Activated CD4-positive, alpha-beta T cell treated with anti-CD3 and anti-CD28 coated beads, Interleukin-2, amount 10 ng/mL, durations not matched to agents 7 days and 5 days (primary cell): ENCODE measurements at regions not wholly inside any gene's neighbourhood (a gene's known extent, or its start where the extent isn't known, plus 50 kb on each side); places are given as distances from the start of the nearest gene placed in this dataset.
"Not testable (repeated sequence)": the region's sequence is repeated elsewhere in the genome, so short reads cannot be mapped to it uniquely, and the experiment has no call there.

ENCODE experiments used
- CTCF ChIA-PET: fragments of 350-600 bp; sonication (Branson Sonifier 250); formaldehyde crosslinking; loops from one replicate; lab custom pipeline; 2021; ENCODE audit warnings: antibody characterized with exemption; lab: Charles Lee
- POLR2A ChIA-PET: fragments of 350-600 bp; sonication (Branson Sonifier 250); formaldehyde crosslinking; loops from one replicate; lab custom pipeline; 2021; ENCODE audit warnings: antibody characterized with exemption; lab: Charles Lee
- DNase-seq: peaks from one replicate; pipeline ENCODE4 v3.0.0-alpha.2; 2020
- H3K27ac Mint-ChIP-seq: one replicate; pipeline ENCODE4 v1.8.0; 2021; ENCODE audit warnings: mild to moderate bottlenecking, moderate library complexity, mixed read lengths
- H3K27me3 Mint-ChIP-seq: one replicate; pipeline ENCODE4 v1.8.0; 2021; ENCODE audit warnings: mixed read lengths
- H3K36me3 Mint-ChIP-seq: one replicate; pipeline ENCODE4 v1.8.0; 2021; ENCODE audit warnings: low read depth, mixed read lengths
- H3K4me1 Mint-ChIP-seq: one replicate; pipeline ENCODE4 v1.8.0; 2021; ENCODE audit warnings: mixed read lengths
- H3K4me3 Mint-ChIP-seq: one replicate; pipeline ENCODE4 v1.8.0; 2021; ENCODE audit warnings: mild to moderate bottlenecking, moderate library complexity, mixed read lengths
- H3K9me3 Mint-ChIP-seq: one replicate; pipeline ENCODE4 v1.8.0; 2021; ENCODE audit warnings: mixed read lengths

GRCh38 chr18:10175333-10175732 is 261.5 kb downstream of the VAPA start:
- POLR2A ChIA-PET, CTCF ChIA-PET: not testable (repeated sequence)

GRCh38 chr18:10179326-10179725 is 265.5 kb downstream of the VAPA start:
- CTCF ChIA-PET, POLR2A ChIA-PET: not testable (repeated sequence)
- H3K36me3 Mint-ChIP-seq = peaks cover 38% of the 10 kb centered on the region

More at GRCh38 chr18:10175333-10175732, 261.5 kb downstream of the VAPA start:
- peaks cover 23% of the 10 kb centered on the region for H3K9me3 Mint-ChIP-seq
- H3K27me3 Mint-ChIP-seq = peaks cover 35% of the 10 kb centered on the region
- H3K4me1 Mint-ChIP-seq = peaks cover 26% of the 10 kb centered on the region
- H3K27ac Mint-ChIP-seq, DNase-seq, H3K4me3 Mint-ChIP-seq: not testable (repeated sequence)
- H3K36me3 Mint-ChIP-seq = peaks cover 26% of the 10 kb centered on the region

GRCh38 chr18:10182009-10182624 is 268.3 kb downstream of the VAPA start:
- ChIA-PET POLR2A (no interaction called here), CTCF (no interaction called here)
- DNase-seq = no peak
- Mint-ChIP-seq H3K27me3 (peaks cover 15% of the 10 kb centered on the region), H3K36me3 (peaks cover 38% of the 10 kb centered on the region), H3K4me3 (no peak overlapping the region), H3K4me1 (peaks cover 32% of the 10 kb centered on the region), H3K9me3 (peaks cover 37% of the 10 kb centered on the region), H3K27ac (no peak overlapping the region)

More at GRCh38 chr18:10179326-10179725, 265.5 kb downstream of the VAPA start:
- peak; percentile 45 for DNase-seq
- Mint-ChIP-seq H3K4me1 (peaks cover 32% of the 10 kb centered on the region), H3K27me3 (peaks cover 27% of the 10 kb centered on the region), H3K9me3 (peaks cover 39% of the 10 kb centered on the region), H3K27ac (peak overlapping the region; percentile 84), H3K4me3 (peak overlapping the region; percentile 11)

- DNase-seq = no peak
- Mint-ChIP-seq H3K9me3 (peaks cover 28% of the 10 kb centered on the region), H3K27ac (no peak overlapping the region), H3K4me3 (no peak overlapping the region), H3K27me3 (peaks cover 10% of the 10 kb centered on the region), H3K36me3 (peaks cover 18% of the 10 kb centered on the region), H3K4me1 (peaks cover 12% of the 10 kb centered on the region)
- ChIA-PET POLR2A (no interaction called here), CTCF (no interaction called here)
These were observed 269.7 kb upstream of the APCDD1 start for GRCh38 chr18:10184776-10185175.

GRCh38 chr18:10188971-10189810 is 265.2 kb upstream of the APCDD1 start:
- H3K4me3 Mint-ChIP-seq = no peak overlapping the region
- H3K27ac Mint-ChIP-seq = no peak overlapping the region
- CTCF ChIA-PET = no interaction called here

GRCh38 chr18:10190564-10190963 is 263.9 kb upstream of the APCDD1 start:
- Mint-ChIP-seq H3K9me3 (peaks cover 5% of the 10 kb centered on the region), H3K27me3 (peaks cover 3% of the 10 kb centered on the region), H3K36me3 (no peaks in the 10 kb centered on the region), H3K4me3 (no peak overlapping the region), H3K4me1 (no peaks in the 10 kb centered on the region), H3K27ac (no peak overlapping the region)
- POLR2A ChIA-PET = interaction anchor here (0.6 kb wide), 1 partner anchor 9 kb away, joined by 3 read pairs; no protein-coding TSS in a partner anchor
- DNase-seq = no peak
- CTCF ChIA-PET = no interaction called here

More at GRCh38 chr18:10188971-10189810, 265.2 kb upstream of the APCDD1 start:
- no peak for DNase-seq
- H3K4me1 Mint-ChIP-seq = no peaks in the 10 kb centered on the region
- peaks cover 5% of the 10 kb centered on the region for H3K9me3 Mint-ChIP-seq
- POLR2A ChIA-PET = no interaction called here
- H3K36me3 Mint-ChIP-seq = no peaks in the 10 kb centered on the region
- peaks cover 10% of the 10 kb centered on the region for H3K27me3 Mint-ChIP-seq

- ChIA-PET CTCF (no interaction called here), POLR2A (no interaction called here)
- no peak overlapping the region for H3K4me3 Mint-ChIP-seq
- no peaks in the 10 kb centered on the region for H3K9me3 Mint-ChIP-seq
- H3K4me1 Mint-ChIP-seq = no peaks in the 10 kb centered on the region
- no peaks in the 10 kb centered on the region for H3K27me3 Mint-ChIP-seq
- H3K27ac Mint-ChIP-seq = no peak overlapping the region
- H3K36me3 Mint-ChIP-seq = no peaks in the 10 kb centered on the region
- no peak for DNase-seq
These were observed 261.0 kb upstream of the APCDD1 start for GRCh38 chr18:10193444-10193843.

GRCh38 chr18:10194592-10194991 is 259.8 kb upstream of the APCDD1 start:
- Mint-ChIP-seq H3K4me1 (no peaks in the 10 kb centered on the region), H3K27me3 (no peaks in the 10 kb centered on the region), H3K36me3 (no peaks in the 10 kb centered on the region), H3K9me3 (no peaks in the 10 kb centered on the region), H3K27ac (no peak overlapping the region), H3K4me3 (no peak overlapping the region)
- ChIA-PET POLR2A (no interaction called here), CTCF (no interaction called here)
- no peak for DNase-seq

- Mint-ChIP-seq H3K27me3 (no peaks in the 10 kb centered on the region), H3K4me3 (no peak overlapping the region), H3K27ac (no peak overlapping the region), H3K9me3 (no peaks in the 10 kb centered on the region), H3K36me3 (no peaks in the 10 kb centered on the region), H3K4me1 (no peaks in the 10 kb centered on the region)
- POLR2A ChIA-PET = no interaction called here
- no peak for DNase-seq
- CTCF ChIA-PET = no interaction called here
These were observed 258.9 kb upstream of the APCDD1 start for GRCh38 chr18:10195529-10195928.

GRCh38 chr18:10197097-10197496 is 257.3 kb upstream of the APCDD1 start:
- POLR2A ChIA-PET = no interaction called here
- H3K4me1 Mint-ChIP-seq = no peaks in the 10 kb centered on the region
- peaks cover 3% of the 10 kb centered on the region for H3K27me3 Mint-ChIP-seq

GRCh38 chr18:10201226-10201625 is 253.2 kb upstream of the APCDD1 start:
- POLR2A ChIA-PET = no interaction called here
- CTCF ChIA-PET = no interaction called here
- H3K27ac Mint-ChIP-seq = no peak overlapping the region

More at GRCh38 chr18:10197097-10197496, 257.3 kb upstream of the APCDD1 start:
- DNase-seq = no peak
- Mint-ChIP-seq H3K27ac (no peak overlapping the region), H3K9me3 (no peaks in the 10 kb centered on the region), H3K4me3 (no peak overlapping the region), H3K36me3 (no peaks in the 10 kb centered on the region)
- CTCF ChIA-PET = no interaction called here

GRCh38 chr18:10201659-10202058 is 252.8 kb upstream of the APCDD1 start:
- POLR2A ChIA-PET = no interaction called here
- CTCF ChIA-PET = no interaction called here

More at GRCh38 chr18:10201226-10201625, 253.2 kb upstream of the APCDD1 start:
- no peak for DNase-seq
- H3K36me3 Mint-ChIP-seq = no peaks in the 10 kb centered on the region
- no peaks in the 10 kb centered on the region for H3K9me3 Mint-ChIP-seq
- no peak overlapping the region for H3K4me3 Mint-ChIP-seq
- H3K4me1 Mint-ChIP-seq = no peaks in the 10 kb centered on the region
- H3K27me3 Mint-ChIP-seq = peaks cover 7% of the 10 kb centered on the region

GRCh38 chr18:10202845-10203321 is 251.6 kb upstream of the APCDD1 start:
- Mint-ChIP-seq H3K4me1 (no peaks in the 10 kb centered on the region), H3K9me3 (no peaks in the 10 kb centered on the region), H3K36me3 (no peaks in the 10 kb centered on the region), H3K4me3 (no peak overlapping the region), H3K27me3 (peaks cover 14% of the 10 kb centered on the region), H3K27ac (no peak overlapping the region)
- POLR2A ChIA-PET = no interaction called here
- DNase-seq = no peak
- CTCF ChIA-PET = no interaction called here

More at GRCh38 chr18:10201659-10202058, 252.8 kb upstream of the APCDD1 start:
- no peak for DNase-seq
- no peaks in the 10 kb centered on the region for H3K36me3 Mint-ChIP-seq
- H3K4me3 Mint-ChIP-seq = no peak overlapping the region
- H3K27me3 Mint-ChIP-seq = peaks cover 9% of the 10 kb centered on the region
- H3K9me3 Mint-ChIP-seq = no peaks in the 10 kb centered on the region
- H3K27ac Mint-ChIP-seq = no peak overlapping the region
- no peaks in the 10 kb centered on the region for H3K4me1 Mint-ChIP-seq
